GM12873 (cell line): ENCODE measurements at regions not wholly inside any gene's neighbourhood (a gene's known extent, or its start where the extent isn't known, plus 50 kb on each side); places are given as distances from the start of the nearest gene placed in this dataset.

Experiments
- CTCF ChIP-seq: IDR thresholded peaks from 2 replicates; pipeline ENCODE4 v1.5.1; 2012; ENCODE audit warnings: low read depth, mild to moderate bottlenecking, moderate library complexity, low read length, control low read depth; ENCODE audit not compliant: insufficient read depth; ENCODE audit errors: missing control alignments

GRCh38 chr7:42495256-42495655, 258.2 kb upstream of the GLI3 start:
- no peak for TF ChIP-seq CTCF

- no peak for TF ChIP-seq CTCF
Measured at GRCh38 chr7:42494736-42495135, 257.7 kb upstream of the GLI3 start.

- no peak for TF ChIP-seq CTCF
Measured at GRCh38 chr7:42494199-42494710, 257.2 kb upstream of the GLI3 start.

- TF ChIP-seq CTCF: no peak
Measured at GRCh38 chr7:42493436-42494198, 256.6 kb upstream of the GLI3 start.

GRCh38 chr7:42492920-42493319, 255.9 kb upstream of the GLI3 start:
- no peak for TF ChIP-seq CTCF

- TF ChIP-seq CTCF: no peak
Measured at GRCh38 chr7:42491106-42491505, 254.1 kb upstream of the GLI3 start.

GRCh38 chr7:42489299-42489698, 252.3 kb upstream of the GLI3 start:
- TF ChIP-seq CTCF: no peak
